Heart left ventricle (tissue), 16 donors: ENCODE measurements at regions not wholly inside any gene's neighbourhood (a gene's known extent, or its start where the extent isn't known, plus 50 kb on each side); places are given as distances from the start of the nearest gene placed in this dataset.

Experiments
- ATAC-seq, 4 donors: fragments of 200-7000 bp; cut with Tn5 transposase; one replicate each; pipeline ENCODE4 v1.9.1; 2020 to 2022; ENCODE audit warnings: moderate library complexity in 4 of 4, mild to moderate bottlenecking in 3 of 4, moderate number of reproducible peaks in 1 of 4
- DNase-seq, 5 donors: peaks; one replicate each; pipeline ENCODE4 v3.0.0-alpha.2; 2020
- H3K27ac ChIP-seq, 12 donors: fragments of 200-600 bp; sonication (generic) in 4 of 12; one replicate each; pipeline versions ENCODE4 v1.5.0 to v1.8.0; 2016 to 2022; ENCODE audit warnings: mild to moderate bottlenecking in 2 of 12
- H3K27me3 ChIP-seq, 9 donors: fragments of 200-600 bp; sonication (generic) in 2 of 9; one replicate each; pipeline versions ENCODE4 v1.5.1 to v1.8.0; 2016 to 2022; ENCODE audit warnings: mild to moderate bottlenecking in 3 of 9
- H3K36me3 ChIP-seq, 9 donors: fragments of 200-600 bp; sonication (generic) in 2 of 9; one replicate each; pipeline versions ENCODE4 v1.5.0 to v1.8.0; 2018 to 2022; ENCODE audit warnings: mild to moderate bottlenecking in 2 of 9
- H3K4me1 ChIP-seq, 12 donors: fragments of 200-600 bp; sonication (generic) in 4 of 12; one replicate each; pipeline versions ENCODE4 v1.5.0 to v1.8.0; 2016 to 2022; ENCODE audit warnings: mild to moderate bottlenecking in 3 of 12
- H3K4me3 ChIP-seq, 12 donors: fragments of 200-600 bp; sonication (generic) in 4 of 12; one replicate each; pipeline versions ENCODE4 v1.5.0 to v1.8.0; 2017 to 2022; ENCODE audit warnings: mild to moderate bottlenecking in 9 of 12, moderate library complexity in 4 of 12
- H3K9me3 ChIP-seq, 12 donors: fragments of 200-600 bp; sonication (generic) in 4 of 12; one replicate each; pipeline versions ENCODE4 v1.5.0 to v1.8.0; 2016 to 2022; ENCODE audit warnings: mild to moderate bottlenecking in 1 of 12
- CTCF ChIP-seq, 12 donors: fragments of 200-600 bp; sonication (generic) in 4 of 12; IDR thresholded peaks; one replicate each; pipeline versions ENCODE4 v1.5.0 to v1.8.0; 2018 to 2022; ENCODE audit warnings: antibody characterized with exemption in 12 of 12, mild to moderate bottlenecking in 5 of 12
- POLR2A ChIP-seq, 2 donors: fragments of 450-650 bp; IDR thresholded peaks; one replicate each; pipeline ENCODE4 v1.6.1; 2017; ENCODE audit warnings: antibody characterized with exemption in 2 of 2, mild to moderate bottlenecking in 2 of 2, moderate library complexity in 2 of 2
- WGBS, 4 donors: extraction: QIAGEN DNeasy Blood & Tissue Kit in 2 of 4; methylation state at CpG; one replicate each; pipeline versions ENCODE4 v1.1.5 to v1.1.7; 2013 to 2018; 5-methylcytosine and 5-hydroxymethylcytosine counted together
- intact Hi-C, 10 donors: fragments of 100-400 bp; cut with DNase I; formaldehyde crosslinking; loops; one replicate each; pipeline versions ENCODE4 v1.11.1 to v1.14.2; 2022
- donor health status: ischemic (EF 13 %, LVEDD 7.1; RV severe dilation, severe dysfunction).
- donor health status: healthy with polysubstance abuse.
- donor health status: DM: no; HTN: yes; CAD: no.
- donor health status: DM: no; HTN: no; CAD: no.
- donor health status: ischemic (EF 25% LVEDD 6.9; RV normal size, moderate dysfunction).
- donor health status: ischemic (EF 25% LVEDD 5.7; RV mildly dilated, moderate dysfunction).
- donor health status: healthy.
- donor health status: DM: yes; HTN: yes; CAD: no.
- donor health status: ischemic (EF 35%, LVEDD 5.7; RV mildly dilated, moderate dysfunction).
- donor health status: nonischemic (EF 11% LVEDD 7.7; RV severe dilation, severe dysfunction).
- donor health status: DM: yes; HTN: yes; CAD: no.
- donor health status: PGD.
- donor health status: ischemic (EF 29% LVEDD 5.4; RV normal size, mild dysfunction).
- donor health status: nonischemic (EF 23%, LVEDD 6.1; RV moderate dilation, normal function).

GRCh38 chr13:88863116-88863515, 1191.9 kb downstream of the SLITRK5 start:
- H3K36me3 ChIP-seq: no peaks in the 10 kb centered on the region
- H3K4me3 ChIP-seq: no peak overlapping the region
- DNase-seq: no peak
- ATAC-seq: no peak
- no peaks in the 10 kb centered on the region for H3K4me1 ChIP-seq
- H3K27ac ChIP-seq: no peak overlapping the region
- TF ChIP-seq POLR2A (IDR thresholded peaks at IDR 0.05) (no peak), CTCF (IDR thresholded peaks at IDR 0.05) (no peak)
- H3K9me3 ChIP-seq: peaks cover 0 to 4% (median 0%) of the 10 kb centered on the region in 12 donors
- 84 to 87% (median 85%) methylated on average over 4 of the region's 4 CpGs for WGBS, 4 donors
- H3K27me3 ChIP-seq: no peaks in the 10 kb centered on the region
- intact Hi-C loops: no loop called here

- no peaks in the 10 kb centered on the region for H3K27me3 ChIP-seq
- DNase-seq: no peak
- TF ChIP-seq POLR2A (IDR thresholded peaks at IDR 0.05) (no peak), CTCF (IDR thresholded peaks at IDR 0.05) (no peak)
- H3K27ac ChIP-seq: no peak overlapping the region
- H3K36me3 ChIP-seq: no peaks in the 10 kb centered on the region
- no peaks in the 10 kb centered on the region for H3K4me1 ChIP-seq
- 84 to 89% (median 88%) methylated on average over 5 of the region's 5 CpGs for WGBS, 4 donors
- ATAC-seq: no peak
- no peak overlapping the region for H3K4me3 ChIP-seq
- peaks cover 0 to 4% (median 0%) of the 10 kb centered on the region in 12 donors for H3K9me3 ChIP-seq
- intact Hi-C loops: no loop called here
Observed at GRCh38 chr13:88866195-88866594, 1195.0 kb downstream of the SLITRK5 start.

GRCh38 chr13:88883741-88884140, 1212.6 kb downstream of the SLITRK5 start:
- no peak for DNase-seq
- intact Hi-C loops: no loop called here
- Histone ChIP-seq H3K36me3 (no peaks in the 10 kb centered on the region), H3K9me3 (peaks cover 0 to 30% (median 3%) of the 10 kb centered on the region in 12 donors), H3K27ac (no peak overlapping the region), H3K4me3 (no peak overlapping the region), H3K27me3 (no peaks in the 10 kb centered on the region), H3K4me1 (no peaks in the 10 kb centered on the region)
- TF ChIP-seq POLR2A (IDR thresholded peaks at IDR 0.05): no peak
- TF ChIP-seq CTCF (IDR thresholded peaks at IDR 0.05): no peak
- ATAC-seq: no peak

- 81 to 90% (median 87%) methylated on average over 9 to 11 of the region's 11 CpGs for WGBS, 4 donors
- TF ChIP-seq CTCF (IDR thresholded peaks at IDR 0.05) (no peak), POLR2A (IDR thresholded peaks at IDR 0.05) (no peak)
- ATAC-seq (no peak), DNase-seq (no peak)
- no peaks in the 10 kb centered on the region for H3K27me3 ChIP-seq
- intact Hi-C loops: no loop called here
- H3K4me1 ChIP-seq: no peaks in the 10 kb centered on the region
- H3K4me3 ChIP-seq: no peak overlapping the region
- peaks cover 0 to 15% (median 0%) of the 10 kb centered on the region in 12 donors for H3K9me3 ChIP-seq
- H3K27ac ChIP-seq: no peak overlapping the region
- no peaks in the 10 kb centered on the region for H3K36me3 ChIP-seq
Observed at GRCh38 chr13:88887045-88887662, 1216.0 kb downstream of the SLITRK5 start.
